Epithelial cell of proximal tubule (primary cell): ENCODE measurements at regions not wholly inside any gene's neighbourhood (a gene's known extent, or its start where the extent isn't known, plus 50 kb on each side); places are given as distances from the start of the nearest gene placed in this dataset.

ENCODE experiments used
- DNase-seq: peaks from one replicate; pipeline ENCODE4 v3.0.0-alpha.2; 2011; ENCODE audit warnings: low read depth
- H3K4me3 ChIP-seq: 2 replicates; pipeline ENCODE4 v1.5.1; 2011; ENCODE audit warnings: low read depth, mild to moderate bottlenecking, low read length
- CTCF ChIP-seq: conservative IDR thresholded peaks from 2 replicates; pipeline ENCODE4 v1.5.1; 2012; ENCODE audit warnings: low read depth, mild to moderate bottlenecking, low read length

DNA sequence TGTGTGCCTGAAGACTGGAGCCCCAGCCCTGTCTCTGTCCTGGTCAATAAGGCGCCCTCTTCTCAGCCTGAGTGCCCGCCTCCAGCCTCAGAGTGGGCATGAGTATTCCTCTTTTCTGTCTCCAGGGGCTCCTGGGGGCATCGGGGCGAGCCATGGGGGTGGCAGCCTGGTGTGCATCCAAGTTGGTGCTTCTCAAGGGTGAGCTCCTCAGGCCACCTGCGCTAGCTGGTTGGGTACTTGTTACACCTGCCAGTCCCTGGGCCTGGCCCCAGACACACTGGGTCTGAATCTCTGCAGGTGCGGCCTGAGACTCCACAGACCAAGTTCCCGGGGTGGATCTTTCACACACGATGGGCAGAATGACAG is 168.6 kb upstream of the B3GAT1 start:
- DNase-seq = no peak
- no peak for TF ChIP-seq CTCF
- H3K4me3 ChIP-seq = no peak overlapping the region

DNA sequence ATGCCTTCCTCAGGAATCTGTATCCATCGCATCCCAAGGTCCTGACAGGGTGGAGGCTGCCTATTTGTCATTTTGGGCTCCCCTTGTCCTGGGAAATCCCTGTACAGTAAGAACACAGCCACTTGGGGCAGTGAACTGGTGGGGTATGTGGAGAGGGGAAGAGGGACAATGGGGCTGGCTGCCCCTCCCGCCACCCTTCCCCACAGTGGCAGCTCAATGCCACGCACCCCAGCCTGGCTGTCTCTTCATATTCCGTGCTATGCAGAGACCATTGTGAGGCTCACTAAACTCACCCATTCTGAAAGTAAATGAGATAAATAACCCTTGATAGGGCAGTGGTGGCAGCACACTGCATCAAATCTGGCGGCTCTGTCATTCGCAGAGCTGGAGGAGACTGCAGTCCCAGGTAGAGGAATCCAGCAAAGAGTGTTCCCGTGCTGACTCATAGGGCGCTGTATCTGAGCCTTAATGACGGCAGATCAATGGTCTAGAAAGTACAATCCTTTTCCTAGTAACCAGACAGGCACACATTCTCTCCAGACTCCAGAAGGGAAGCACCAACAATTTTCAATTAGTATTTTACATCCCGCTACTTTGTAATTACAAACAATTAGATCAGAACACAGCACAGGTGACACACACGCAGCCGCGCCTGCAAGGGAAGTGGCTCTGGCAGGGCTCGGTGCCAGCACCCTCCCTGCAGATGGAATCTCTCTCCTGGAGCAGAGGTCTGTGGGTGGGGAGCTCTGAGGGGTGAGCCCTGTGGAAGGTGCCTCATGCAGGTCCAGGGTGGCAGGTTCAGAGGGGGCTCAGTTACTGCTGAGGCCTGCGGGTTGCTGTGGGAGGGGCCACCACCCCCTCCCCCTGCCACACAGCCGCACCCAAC is 167.9 kb upstream of the B3GAT1 start:
- no peak for DNase-seq
- TF ChIP-seq CTCF = no peak
- H3K4me3 ChIP-seq = no peak overlapping the region

DNA sequence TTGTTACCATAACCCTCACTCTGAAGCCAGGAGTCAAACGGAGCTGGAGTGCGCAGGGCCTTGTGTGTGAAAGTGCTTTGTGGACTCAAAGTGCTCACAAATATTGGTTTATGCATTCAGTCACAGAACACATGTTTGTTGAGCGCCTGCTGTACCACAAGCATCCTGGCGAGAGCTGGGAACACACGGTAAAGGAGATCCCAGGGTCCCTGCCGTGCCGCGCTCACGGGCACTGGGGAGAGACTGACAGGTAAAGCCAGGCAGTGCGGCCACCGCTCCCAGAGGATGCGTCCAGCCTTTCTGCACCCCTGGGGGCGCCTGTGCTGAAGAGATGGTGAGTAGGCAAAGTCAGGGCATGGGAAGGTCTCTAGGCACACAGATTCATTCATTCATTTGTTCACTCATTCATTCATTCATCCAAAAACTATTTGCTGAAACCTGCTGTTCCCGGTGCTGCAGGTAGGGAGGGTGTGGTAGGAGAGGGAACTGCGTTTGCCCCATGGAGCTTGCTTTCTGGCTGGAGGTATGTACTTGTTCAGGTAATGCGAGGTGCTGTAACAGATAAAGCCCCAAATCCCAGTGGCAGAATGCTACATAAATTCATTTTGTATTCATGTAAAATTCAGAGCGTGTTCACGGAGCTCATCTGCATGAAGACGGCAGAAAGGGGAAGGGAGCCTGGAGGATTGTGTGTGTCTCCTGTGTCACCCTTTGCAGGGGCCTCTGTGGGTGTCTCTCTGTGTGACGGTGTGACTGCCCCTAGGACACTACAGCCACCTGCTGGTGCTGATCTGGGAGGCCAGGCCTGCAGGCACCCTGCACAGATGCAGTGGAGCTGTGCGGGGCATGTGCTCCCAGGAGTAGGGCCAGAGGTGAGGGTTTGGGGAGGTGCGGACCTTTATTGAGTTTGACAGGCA is 167.0 kb upstream of the B3GAT1 start:
- peak; percentile 10 for TF ChIP-seq CTCF
- DNase-seq = no peak
- no peak overlapping the region for H3K4me3 ChIP-seq

DNA sequence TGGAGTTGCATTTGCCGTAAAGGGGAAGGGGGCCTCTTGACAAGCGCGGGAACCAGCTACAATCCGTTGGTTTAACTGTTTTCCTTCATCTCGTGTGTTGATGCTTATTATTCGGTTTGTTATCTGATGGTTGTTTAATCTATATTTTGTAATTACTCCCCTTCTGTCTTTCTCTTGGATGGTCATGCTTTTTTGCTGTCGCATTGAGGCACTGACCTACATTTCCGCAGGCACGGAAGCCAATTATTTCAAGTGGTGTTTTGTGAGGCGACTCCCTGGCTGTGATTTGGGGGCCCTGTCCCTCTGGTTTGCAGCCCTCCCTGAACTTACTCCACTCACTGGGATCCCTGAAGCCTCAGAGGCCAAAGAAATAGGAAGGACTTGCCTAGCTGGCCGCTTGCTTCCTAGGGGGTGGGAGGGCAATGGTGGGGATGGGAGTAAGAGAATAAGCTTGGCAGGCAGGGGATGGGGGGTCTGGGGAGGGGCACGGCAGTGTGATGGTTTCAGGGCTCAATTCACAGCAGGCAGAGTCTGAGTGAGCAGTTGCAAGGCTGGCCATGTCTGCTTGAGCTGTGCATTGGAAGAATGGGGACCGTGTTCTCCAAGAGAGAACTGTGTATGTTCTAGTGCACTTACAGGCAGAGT is 165.8 kb upstream of the B3GAT1 start:
- no peak overlapping the region for H3K4me3 ChIP-seq
- no peak for TF ChIP-seq CTCF
- no peak for DNase-seq

DNA sequence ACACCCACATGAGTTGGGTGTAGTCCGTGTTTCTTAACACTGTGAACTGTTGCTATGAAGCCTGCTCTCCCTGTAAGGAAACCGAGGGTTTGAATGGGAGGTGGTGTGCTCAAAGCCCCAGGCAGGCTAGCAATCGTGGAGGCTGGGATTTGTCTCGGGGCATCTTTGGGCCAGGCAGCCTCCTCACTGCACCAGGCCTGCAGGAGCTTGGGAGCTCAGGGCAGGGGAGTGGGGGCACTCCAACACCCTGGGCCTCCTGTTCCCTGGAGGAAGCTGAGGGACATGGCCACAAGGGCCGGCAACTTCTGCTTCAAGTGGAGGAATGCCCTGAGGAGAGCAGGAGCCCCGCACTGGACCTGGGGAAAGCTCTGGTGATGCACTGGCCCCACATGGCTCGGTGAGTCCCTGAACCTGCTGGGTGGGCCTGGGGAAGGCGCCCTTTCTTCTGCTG is 164.7 kb upstream of the B3GAT1 start:
- no peak overlapping the region for H3K4me3 ChIP-seq
- no peak for DNase-seq
- no peak for TF ChIP-seq CTCF

- H3K4me3 ChIP-seq = no peak overlapping the region
- TF ChIP-seq CTCF = no peak
- DNase-seq = no peak
These were observed 164.2 kb upstream of the B3GAT1 start for GRCh38 chr11:134576286-134576685.
